KOPT-K1 (cell line): ENCODE measurements at regions not wholly inside any gene's neighbourhood (a gene's known extent, or its start where the extent isn't known, plus 50 kb on each side); places are given as distances from the start of the nearest gene placed in this dataset.

Experiments
- H3K27ac ChIP-seq: fragments of 200-600 bp; sonication (generic); 2 replicates; pipeline ENCODE4 v1.5.1; 2016; ENCODE audit warnings: antibody characterized with exemption, mild to moderate bottlenecking, low read depth, low read length; ENCODE audit not compliant: poor library complexity, severe bottlenecking
- H3K36me3 ChIP-seq: fragments of 200-600 bp; sonication (generic); 2 replicates; pipeline ENCODE4 v1.5.1; 2017; ENCODE audit warnings: antibody characterized with exemption, mild to moderate bottlenecking, low read length, moderate library complexity; ENCODE audit not compliant: insufficient read depth
- H3K9me3 ChIP-seq: fragments of 200-600 bp; sonication (generic); 2 replicates; pipeline ENCODE4 v1.5.1; 2017; ENCODE audit warnings: antibody characterized with exemption, low read length, mild to moderate bottlenecking; ENCODE audit not compliant: insufficient read depth, poor library complexity, severe bottlenecking

DNA sequence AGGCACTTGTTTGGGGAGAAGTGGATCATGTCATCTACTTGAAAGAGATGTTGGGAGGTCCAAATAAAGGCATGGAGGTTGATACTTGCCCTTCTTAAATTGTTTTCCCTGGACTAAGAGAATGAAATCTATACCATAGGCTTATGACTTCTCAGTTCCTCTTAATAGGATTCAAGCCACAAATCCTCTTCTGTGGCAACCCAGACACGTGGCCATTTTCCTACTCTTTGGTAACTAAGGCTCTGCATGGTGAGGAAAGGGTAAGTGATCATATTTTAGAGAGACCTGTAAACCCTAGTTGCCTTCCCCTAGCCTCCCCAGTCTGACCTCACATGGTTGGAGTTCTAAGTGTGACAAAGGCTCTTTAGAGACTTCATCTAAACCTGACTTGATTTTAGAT lies 72.9 kb upstream of the CD44 start:
- Histone ChIP-seq H3K36me3 (no peaks in the 10 kb centered on the region), H3K27ac (no peak overlapping the region)

DNA sequence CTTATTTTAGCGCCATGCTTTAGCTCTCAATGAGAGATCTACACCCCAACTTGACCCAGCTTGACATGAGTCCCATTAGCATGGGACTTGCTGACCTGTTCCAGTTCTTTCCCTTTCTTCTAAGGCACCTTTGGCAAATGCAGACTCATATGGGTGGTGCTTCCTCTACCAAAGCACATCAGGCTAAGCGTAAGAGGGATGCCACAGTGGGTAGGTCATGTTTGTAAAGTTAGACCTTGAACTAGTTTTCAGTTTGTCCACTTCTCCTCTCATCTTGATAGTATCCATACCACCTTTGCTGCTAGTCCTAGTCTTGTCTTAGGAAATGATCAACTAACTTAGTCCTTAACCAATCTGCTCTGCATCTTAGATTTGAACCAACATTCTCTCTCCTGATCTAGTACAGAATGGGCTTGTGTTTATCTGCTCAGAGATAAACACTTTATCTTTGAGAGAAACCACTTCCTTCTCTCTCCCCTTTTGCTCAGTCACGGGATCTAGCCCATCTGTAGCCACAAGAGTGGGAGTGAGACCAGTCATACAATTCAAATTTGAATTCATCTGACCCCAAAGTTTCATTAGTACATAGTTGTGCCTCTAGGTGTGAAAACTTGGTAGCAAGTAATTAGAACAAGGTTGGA lies 72.1 kb upstream of the CD44 start:
- Histone ChIP-seq H3K27ac (peak overlapping the region; percentile 3), H3K9me3 (peaks cover 16% of the 10 kb centered on the region), H3K36me3 (no peaks in the 10 kb centered on the region)

More for the DNA sequence above, 72.9 kb upstream of the CD44 start:
- H3K9me3 ChIP-seq: peaks cover 16% of the 10 kb centered on the region

DNA sequence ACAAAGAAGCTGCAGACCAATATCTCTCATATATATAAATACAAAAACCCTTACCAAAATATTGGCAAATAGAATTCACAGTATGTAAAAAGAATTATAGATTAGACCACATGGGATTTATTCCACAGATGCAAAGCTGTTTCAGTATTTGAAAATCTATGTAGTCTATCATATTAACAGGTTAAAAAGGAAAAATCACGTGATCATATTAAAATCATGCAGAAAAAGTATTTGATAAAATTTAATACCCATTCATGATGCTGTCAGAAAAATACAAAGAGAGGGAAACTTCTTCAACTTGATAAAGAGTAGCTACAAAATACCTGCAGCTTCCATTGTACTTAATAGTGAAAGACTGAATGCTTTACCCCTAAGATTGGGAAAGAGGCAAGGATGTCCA lies 67.2 kb upstream of the CD44 start:
- Histone ChIP-seq H3K27ac (no peak overlapping the region), H3K9me3 (peaks cover 16% of the 10 kb centered on the region), H3K36me3 (no peaks in the 10 kb centered on the region)

DNA sequence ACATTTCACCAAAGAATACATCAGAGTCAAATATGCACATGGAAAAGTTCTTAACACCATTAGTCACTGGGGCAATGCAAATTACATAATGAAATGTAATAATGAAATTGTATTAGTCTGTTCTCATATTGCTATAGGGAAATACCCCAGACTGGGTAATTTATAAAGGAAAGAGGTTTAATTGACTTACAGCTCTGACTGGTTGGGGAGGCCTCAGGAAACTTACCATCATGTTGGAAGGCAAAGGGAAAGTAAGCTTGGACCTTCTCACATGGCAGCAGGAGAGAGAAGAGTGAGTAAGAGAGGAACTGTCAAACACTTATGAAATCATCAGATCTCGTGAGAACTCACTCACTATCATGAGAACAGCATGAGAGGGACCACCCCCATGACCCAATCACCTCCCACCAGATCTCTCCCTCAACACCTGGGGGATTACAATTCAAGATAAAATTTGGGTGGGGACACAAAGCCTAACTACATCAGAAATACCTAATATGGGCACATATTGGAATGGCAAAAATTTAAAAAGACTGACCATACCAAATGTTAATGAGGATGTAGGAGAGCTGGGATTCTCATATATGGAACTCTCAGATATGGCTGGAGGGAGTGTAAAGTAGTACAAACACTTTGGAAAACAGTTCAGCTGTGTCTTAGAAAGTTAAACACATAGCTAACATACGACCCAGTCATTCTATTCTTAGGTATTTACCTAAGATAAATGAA lies 65.1 kb upstream of the CD44 start:
- Histone ChIP-seq H3K36me3 (no peaks in the 10 kb centered on the region), H3K9me3 (peaks cover 16% of the 10 kb centered on the region), H3K27ac (no peak overlapping the region)

DNA sequence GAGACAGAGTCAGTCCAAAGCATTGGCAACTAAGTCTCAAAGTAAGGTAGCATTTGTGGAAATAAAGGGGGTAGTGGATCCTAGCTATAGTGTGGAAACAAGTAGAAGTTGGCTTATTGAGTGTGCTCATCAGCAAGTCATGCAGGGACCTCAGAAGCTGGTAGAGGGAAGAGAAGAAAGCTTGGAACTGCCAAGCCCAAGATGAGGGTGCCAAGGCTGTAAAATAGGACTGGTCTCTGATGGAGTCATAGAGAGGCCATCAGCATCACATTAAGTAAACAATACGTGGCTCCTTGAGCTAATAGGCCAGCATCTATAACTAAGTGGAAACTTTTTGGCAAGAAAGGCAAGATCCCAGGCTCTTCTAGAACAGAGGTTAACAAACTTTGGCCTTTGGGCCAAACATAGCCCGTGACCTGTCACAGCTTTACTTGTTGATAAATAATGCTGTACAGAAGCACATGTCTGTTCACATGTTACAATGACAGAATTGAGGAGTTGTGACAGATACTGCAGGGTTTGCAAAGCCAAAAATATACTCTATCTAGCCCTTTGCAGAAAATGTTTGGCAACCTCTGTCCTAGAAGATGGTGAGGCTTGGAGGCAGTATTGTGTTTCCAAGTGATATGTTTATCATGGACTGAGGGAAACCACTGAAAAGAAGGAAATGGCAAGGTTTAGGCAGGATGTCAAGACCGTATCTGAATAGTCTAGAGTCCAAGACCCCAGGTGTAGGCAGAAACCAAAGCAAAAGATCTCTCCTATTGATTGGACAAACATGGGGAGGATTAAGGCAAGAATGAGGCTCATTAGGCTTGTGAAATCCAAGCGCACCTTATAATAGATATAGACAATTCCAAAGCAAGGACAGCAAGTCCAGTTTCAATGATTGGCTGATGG lies 62.5 kb upstream of the CD44 start:
- Histone ChIP-seq H3K36me3 (no peaks in the 10 kb centered on the region), H3K9me3 (no peaks in the 10 kb centered on the region), H3K27ac (no peak overlapping the region)

DNA sequence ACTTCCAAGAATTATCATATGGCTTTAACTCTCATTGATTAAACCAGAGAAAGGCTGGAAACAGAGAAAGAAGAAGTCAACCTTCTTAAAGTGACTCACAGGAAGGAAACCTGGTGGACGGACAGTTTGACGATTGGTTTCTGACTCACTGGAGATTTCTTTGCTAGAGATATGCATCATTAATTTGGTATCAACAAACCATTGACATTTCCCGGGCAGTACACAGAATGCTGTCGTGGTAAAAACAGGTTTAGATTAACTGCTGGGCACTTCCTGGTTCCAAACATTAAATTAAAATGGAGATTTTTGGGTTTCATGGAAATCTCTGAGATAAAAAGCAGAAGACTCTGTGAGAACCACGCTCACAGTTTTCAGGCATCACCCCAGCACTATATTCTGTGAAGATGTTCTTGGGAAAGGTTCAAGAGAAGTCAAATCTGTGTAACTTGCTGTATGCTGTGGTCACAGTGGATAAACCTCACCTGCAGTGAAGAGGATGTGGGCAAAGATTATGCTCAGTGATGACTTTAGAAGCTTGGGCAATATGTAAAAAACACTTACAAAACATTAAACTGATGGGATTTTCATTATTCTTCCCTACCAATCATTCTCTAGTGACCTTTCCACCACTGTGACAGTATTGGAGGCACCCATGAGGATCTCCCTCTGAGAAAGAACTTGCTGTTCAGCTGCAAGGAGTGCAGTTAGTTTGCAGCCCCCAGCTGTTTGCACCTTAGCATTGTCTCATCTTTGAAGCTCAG lies 61.1 kb upstream of the CD44 start:
- Histone ChIP-seq H3K36me3 (no peaks in the 10 kb centered on the region), H3K27ac (no peak overlapping the region), H3K9me3 (no peaks in the 10 kb centered on the region)

DNA sequence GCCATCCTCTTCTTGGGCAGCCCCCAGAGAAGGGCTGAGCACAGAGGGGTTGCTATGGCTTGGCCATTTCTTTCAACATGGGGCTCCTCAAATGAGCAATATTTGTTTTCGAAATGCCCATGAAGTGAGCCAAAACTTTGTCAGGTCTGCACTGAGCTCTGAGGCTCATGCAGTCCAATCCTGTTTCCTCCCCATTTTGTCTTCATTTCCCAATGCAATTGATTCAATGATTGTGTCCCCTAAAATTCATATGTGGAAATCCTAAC lies 60.6 kb upstream of the CD44 start:
- H3K9me3 ChIP-seq: no peaks in the 10 kb centered on the region
- no peak overlapping the region for H3K27ac ChIP-seq
- H3K36me3 ChIP-seq: no peaks in the 10 kb centered on the region

DNA sequence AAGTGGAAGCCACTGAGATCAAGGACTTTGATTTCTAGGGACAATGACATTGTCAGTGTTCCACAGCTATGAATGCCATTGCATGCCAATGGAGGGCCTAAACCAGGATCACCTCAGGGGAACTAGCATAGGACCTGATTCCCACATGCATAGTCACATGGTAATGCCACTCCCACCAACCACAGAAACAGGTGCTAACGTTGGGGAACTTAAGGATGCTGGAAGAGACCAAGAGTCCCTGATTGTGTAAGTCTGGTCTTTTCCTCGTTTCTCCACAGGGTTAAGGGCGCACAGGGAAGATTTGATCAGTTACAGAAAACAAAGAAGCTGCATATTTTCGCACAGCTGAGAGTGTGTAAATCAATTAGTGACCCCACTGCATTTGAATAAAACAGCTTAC lies 59.4 kb upstream of the CD44 start:
- Histone ChIP-seq H3K36me3 (no peaks in the 10 kb centered on the region), H3K9me3 (no peaks in the 10 kb centered on the region), H3K27ac (no peak overlapping the region)

DNA sequence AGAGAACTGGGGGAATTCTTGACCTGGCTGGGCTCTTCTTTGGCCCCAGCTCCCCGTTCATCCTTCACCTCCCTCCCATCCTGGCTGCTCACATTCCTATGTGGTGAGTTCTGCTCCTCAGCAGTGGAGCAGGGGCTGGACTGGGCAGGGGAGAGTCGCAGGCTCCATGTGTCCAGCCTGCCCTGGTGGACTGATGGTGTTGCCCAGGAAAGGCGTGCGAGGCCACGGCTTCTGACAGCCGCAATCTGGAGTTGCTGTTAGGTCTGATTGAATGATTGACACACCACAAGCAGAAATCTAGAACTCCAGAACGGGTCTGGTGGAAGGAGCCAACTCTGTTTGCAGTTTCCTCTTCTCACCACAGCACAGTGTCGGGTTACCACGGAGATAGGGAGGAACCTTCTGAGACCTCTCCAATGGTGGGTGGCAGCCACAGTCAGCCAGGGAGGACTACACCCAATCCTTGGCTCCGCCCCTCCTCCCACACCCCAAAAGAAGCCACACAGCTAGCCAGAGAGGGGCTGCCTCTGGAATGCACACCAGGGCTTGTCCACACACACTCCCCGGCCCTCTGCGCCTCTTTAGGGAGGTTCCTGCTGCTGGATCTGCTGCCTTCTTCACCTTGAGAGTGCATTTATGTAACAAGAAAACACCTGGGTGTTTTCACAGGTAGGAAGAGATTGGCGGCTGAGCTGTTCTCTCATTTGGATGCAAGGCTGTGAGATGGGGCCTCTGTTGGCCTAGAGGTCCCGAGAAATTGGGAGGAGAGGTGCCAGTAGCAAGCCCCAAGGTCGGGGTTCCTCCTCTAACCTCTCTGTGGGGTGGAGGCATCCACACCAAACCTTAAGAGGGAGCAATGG lies 56.4 kb upstream of the CD44 start:
- Histone ChIP-seq H3K27ac (no peak overlapping the region), H3K9me3 (no peaks in the 10 kb centered on the region), H3K36me3 (no peaks in the 10 kb centered on the region)

DNA sequence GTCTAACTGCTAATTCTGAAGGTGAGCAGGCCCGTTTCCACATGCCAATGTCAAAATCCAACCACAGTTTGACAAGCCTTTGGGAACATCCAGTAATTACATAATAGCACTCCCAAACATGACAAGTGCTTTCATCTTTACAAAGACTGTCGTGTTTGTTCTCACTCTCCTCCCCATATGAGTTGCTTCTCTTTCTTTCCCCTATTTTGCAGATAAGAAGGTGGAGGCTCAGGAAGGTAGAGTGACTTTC lies 55.9 kb upstream of the CD44 start:
- Histone ChIP-seq H3K36me3 (no peaks in the 10 kb centered on the region), H3K9me3 (no peaks in the 10 kb centered on the region), H3K27ac (no peak overlapping the region)

DNA sequence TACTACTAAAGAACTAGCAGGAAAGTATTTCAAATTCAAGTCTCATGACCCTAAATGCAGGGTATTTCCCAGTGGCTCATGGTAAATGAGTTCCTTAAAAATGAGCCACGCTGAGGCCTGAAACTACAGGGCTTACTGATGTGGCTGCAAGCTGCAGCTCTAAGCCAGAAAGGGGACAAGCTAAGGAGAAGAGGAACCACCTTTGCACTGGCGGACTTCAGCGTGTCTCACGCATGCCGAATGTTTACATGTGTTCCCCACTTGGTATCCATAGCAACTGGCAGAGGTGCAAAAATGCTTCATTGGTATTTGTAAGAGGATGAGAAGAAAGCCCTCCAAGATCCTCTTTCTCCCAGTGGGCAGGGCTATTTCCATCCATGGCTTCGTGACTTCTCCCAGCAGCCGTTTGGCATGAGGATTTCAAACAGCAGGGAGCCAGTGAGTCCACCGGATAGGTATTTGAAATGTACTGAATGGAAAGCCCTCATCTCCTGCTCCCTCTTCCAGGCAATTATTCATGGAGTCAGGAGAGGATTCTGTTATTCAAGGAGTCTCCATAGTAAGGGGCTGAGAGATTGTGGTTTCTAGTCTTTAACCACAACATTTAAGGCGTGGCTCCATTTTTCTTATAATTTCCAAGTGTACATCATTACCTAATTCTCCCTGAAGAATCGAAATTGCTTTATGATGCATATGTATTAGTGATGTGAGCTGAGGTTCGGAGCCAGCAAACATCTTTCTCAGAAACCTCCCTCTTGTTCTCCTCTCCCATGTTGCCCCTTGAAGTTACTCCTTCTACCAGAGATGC lies 55.3 kb upstream of the CD44 start:
- Histone ChIP-seq H3K9me3 (no peaks in the 10 kb centered on the region), H3K36me3 (no peaks in the 10 kb centered on the region), H3K27ac (no peak overlapping the region)

DNA sequence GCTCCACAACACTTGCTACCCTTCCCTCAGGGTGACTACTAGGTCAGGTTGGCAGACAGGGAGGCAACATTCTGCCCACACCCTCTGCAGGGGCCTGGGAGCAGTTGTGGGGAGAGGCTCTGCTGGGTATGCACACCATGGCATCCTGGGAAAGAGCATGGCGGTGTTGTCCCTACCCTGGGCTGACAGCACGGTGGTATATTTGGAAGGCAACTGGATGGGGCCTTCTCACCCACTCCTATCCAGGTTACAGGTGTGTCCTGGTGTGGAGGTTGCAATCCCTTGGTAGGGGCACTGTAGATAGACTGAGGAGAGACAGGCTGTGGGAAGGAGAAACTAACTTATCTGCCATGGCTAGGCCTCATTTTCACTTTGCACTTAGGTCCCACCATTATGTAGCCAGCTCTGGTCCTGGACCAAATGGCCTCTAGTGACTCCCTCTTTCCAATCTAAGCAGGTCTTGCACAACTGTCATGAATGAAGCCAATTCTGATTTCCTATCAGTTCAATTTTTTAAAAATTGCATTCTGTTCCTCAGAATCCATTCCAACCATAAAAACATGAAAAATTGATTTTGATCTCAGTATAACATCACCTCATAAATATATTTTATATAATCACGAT lies 54.0 kb upstream of the CD44 start:
- Histone ChIP-seq H3K9me3 (no peaks in the 10 kb centered on the region), H3K36me3 (no peaks in the 10 kb centered on the region), H3K27ac (no peak overlapping the region)

DNA sequence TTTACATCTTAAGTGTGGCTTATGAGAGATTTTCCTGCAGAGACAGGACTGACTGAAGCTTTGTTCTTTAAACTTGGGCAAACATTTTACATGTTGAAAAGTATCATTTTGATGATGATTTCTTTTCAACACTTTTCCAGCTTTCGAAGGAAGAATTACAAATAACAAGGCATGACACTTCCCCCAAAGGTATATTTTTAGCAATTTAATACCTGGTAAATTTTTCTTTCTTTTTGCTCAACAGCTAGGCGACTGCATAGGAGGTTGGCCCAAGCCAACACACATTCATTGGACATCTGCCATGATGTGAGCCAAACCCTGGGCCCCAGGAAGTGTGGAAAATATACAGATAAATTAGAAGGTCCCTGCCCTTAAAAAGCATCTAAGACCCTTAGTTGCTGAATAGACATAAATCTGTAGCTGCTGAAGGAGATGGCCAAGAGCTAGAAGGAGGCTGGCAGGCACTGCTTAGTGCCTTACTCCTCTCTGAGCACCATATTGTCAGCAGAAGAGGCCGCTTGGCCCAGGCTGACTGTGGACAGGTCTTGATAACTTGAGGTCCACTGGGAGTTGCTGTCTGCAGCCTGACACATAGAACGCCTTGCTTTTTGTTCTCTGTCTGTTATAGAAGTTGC lies 53.3 kb upstream of the CD44 start:
- no peaks in the 10 kb centered on the region for H3K36me3 ChIP-seq
- no peak overlapping the region for H3K27ac ChIP-seq
- H3K9me3 ChIP-seq: no peaks in the 10 kb centered on the region
